ENCODE measurements at regions not wholly inside any gene's neighbourhood (a gene's known extent, or its start where the extent isn't known, plus 50 kb on each side); places are given as distances from the start of the nearest gene placed in this dataset.

GRCh38 chr18:56322406-56322805, 316.0 kb downstream of the TXNL1 start:
- TF ChIP-seq CTCF (IDR thresholded peaks at IDR 0.05; ENCODE audit: control insufficient read depth, extremely low read depth, insufficient read depth), result no peak
- H3K4me3 ChIP-seq (ENCODE audit: low read depth, low read length), result no peak overlapping the region
- no peak for DNase-seq (ENCODE audit: low read depth)

- no peak for TF ChIP-seq CTCF (IDR thresholded peaks at IDR 0.05; ENCODE audit: control insufficient read depth, extremely low read depth, insufficient read depth)
- no peak overlapping the region for H3K4me3 ChIP-seq (ENCODE audit: low read depth, low read length)
- DNase-seq (ENCODE audit: low read depth), result no peak
Observed at GRCh38 chr18:56321470-56321869, 316.9 kb downstream of the TXNL1 start.

GRCh38 chr18:56319953-56320352, 318.4 kb downstream of the TXNL1 start:
- no peak for DNase-seq (ENCODE audit: low read depth)
- no peak for TF ChIP-seq CTCF (IDR thresholded peaks at IDR 0.05; ENCODE audit: control insufficient read depth, extremely low read depth, insufficient read depth)
- no peak overlapping the region for H3K4me3 ChIP-seq (ENCODE audit: low read depth, low read length)

GRCh38 chr18:56316727-56317126, 321.7 kb downstream of the TXNL1 start:
- no peak for TF ChIP-seq CTCF (IDR thresholded peaks at IDR 0.05; ENCODE audit: control insufficient read depth, extremely low read depth, insufficient read depth)
- no peak overlapping the region for H3K4me3 ChIP-seq (ENCODE audit: low read depth, low read length)
- DNase-seq (ENCODE audit: low read depth), result no peak

GRCh38 chr18:56315363-56315762, 323.0 kb downstream of the TXNL1 start:
- H3K4me3 ChIP-seq (ENCODE audit: low read depth, low read length), result no peak overlapping the region
- no peak for TF ChIP-seq CTCF (IDR thresholded peaks at IDR 0.05; ENCODE audit: control insufficient read depth, extremely low read depth, insufficient read depth)
- no peak for DNase-seq (ENCODE audit: low read depth)

- no peak for TF ChIP-seq CTCF (IDR thresholded peaks at IDR 0.05; ENCODE audit: control insufficient read depth, extremely low read depth, insufficient read depth)
- no peak for DNase-seq (ENCODE audit: low read depth)
- H3K4me3 ChIP-seq (ENCODE audit: low read depth, low read length), result no peak overlapping the region
Observed at GRCh38 chr18:56314396-56314795, 324.0 kb downstream of the TXNL1 start.

- no peak for DNase-seq (ENCODE audit: low read depth)
- H3K4me3 ChIP-seq (ENCODE audit: low read depth, low read length), result no peak overlapping the region
- TF ChIP-seq CTCF (IDR thresholded peaks at IDR 0.05; ENCODE audit: control insufficient read depth, extremely low read depth, insufficient read depth), result no peak
Observed at GRCh38 chr18:56312551-56313335, 325.6 kb downstream of the TXNL1 start.

Measured in LNCaP clone FGC (cell line).